IMR-90 (cell line): ENCODE measurements at regions not wholly inside any gene's neighbourhood (a gene's known extent, or its start where the extent isn't known, plus 50 kb on each side); places are given as distances from the start of the nearest gene placed in this dataset.

Experiments
- ATAC-seq: fragments of 200-7000 bp; cut with Tn5 transposase; 2 replicates; pipeline ENCODE4 v1.9.1; 2020; ENCODE audit warnings: low read depth, mild to moderate bottlenecking, moderate library complexity
- BruUV-seq: library from RNA; stranded (reverse); fragments of 400-500 nt; replicated peaks from 2 replicates; lab custom pipeline; 2021; lab: Mats Ljungman, UMichigan
- CTCF ChIA-PET: fragments of 300-600 bp; formaldehyde crosslinking; extraction: SDS; loops from one replicate; lab custom pipeline; 2021; ENCODE audit warnings: antibody characterized with exemption; lab: Yijun Ruan, JAX
- POLR2A ChIA-PET: fragments of 300-600 bp; sonication (Branson Sonifier 250); formaldehyde crosslinking; loops from one replicate; lab custom pipeline; 2022; ENCODE audit warnings: antibody characterized with exemption; ENCODE audit not compliant: unreplicated experiment; lab: Charles Lee
- DNase-seq: peaks from one replicate; pipeline ENCODE4 v3.0.0; 2013
- H2AFZ ChIP-seq: replicated peaks from 2 replicates; pipeline ENCODE3; 2013; ENCODE audit warnings: low read length, mild to moderate bottlenecking; ENCODE audit not compliant: poor library complexity
- H2AK5ac ChIP-seq: 2 replicates; pipeline ENCODE4 v1.6.1; 2013; ENCODE audit warnings: low read depth, low read length, inconsistent platforms
- H2AK9ac ChIP-seq: replicated peaks from 2 replicates; pipeline ENCODE3; 2013; ENCODE audit warnings: mild to moderate bottlenecking, low read depth, low read length, moderate library complexity; ENCODE audit not compliant: poor library complexity
- H2BK120ac ChIP-seq: 2 replicates; pipeline ENCODE4 v1.6.1; 2013; ENCODE audit warnings: low read depth, low read length, inconsistent platforms
- H2BK15ac ChIP-seq: 3 replicates; pipeline ENCODE4 v1.6.1; 2013; ENCODE audit warnings: low read depth, low read length, inconsistent platforms
- H2BK20ac ChIP-seq: 2 replicates; pipeline ENCODE4 v1.6.1; 2013; ENCODE audit warnings: low read depth, mild to moderate bottlenecking, inconsistent platforms, low read length, moderate library complexity
- H2BK5ac ChIP-seq: 2 replicates; pipeline ENCODE4 v1.6.1; 2013; ENCODE audit warnings: mild to moderate bottlenecking, low read depth, low read length, inconsistent platforms; ENCODE audit not compliant: poor library complexity, severe bottlenecking
- H3K14ac ChIP-seq: replicated peaks from 2 replicates; pipeline ENCODE4 v1.6.1; 2013; ENCODE audit warnings: low read depth, low read length, inconsistent platforms
- H3K18ac ChIP-seq: 2 replicates; pipeline ENCODE4 v1.6.1; 2013; ENCODE audit warnings: low read depth, low read length, control low read depth
- H3K23ac ChIP-seq: 2 replicates; pipeline ENCODE4 v1.6.1; 2013; ENCODE audit warnings: low read depth, low read length, inconsistent platforms
- H3K27ac ChIP-seq: 2 replicates; pipeline ENCODE4 v1.5.1; 2013; ENCODE audit warnings: mild to moderate bottlenecking, control low read depth, low read length; ENCODE audit not compliant: insufficient read depth
- H3K27me3 ChIP-seq: 2 replicates; pipeline ENCODE4 v1.6.1; 2013; ENCODE audit warnings: low read length; ENCODE audit not compliant: control insufficient read depth, insufficient read depth
- H3K36me3 ChIP-seq: 2 replicates; pipeline ENCODE4 v1.6.1; 2013; ENCODE audit warnings: low read length, mixed read lengths; ENCODE audit not compliant: control insufficient read depth, insufficient read depth
- H3K4ac ChIP-seq: 2 replicates; pipeline ENCODE4 v1.6.1; 2013; ENCODE audit warnings: low read depth, low read length, inconsistent platforms
- H3K4me1 ChIP-seq: 2 replicates; pipeline ENCODE4 v1.6.1; 2013; ENCODE audit warnings: low read length, mixed read lengths; ENCODE audit not compliant: control insufficient read depth, insufficient read depth
- H3K4me2 ChIP-seq: 2 replicates; pipeline ENCODE4 v1.6.1; 2013; ENCODE audit warnings: low read depth, mild to moderate bottlenecking, control low read depth, low read length, moderate library complexity
- H3K4me3 ChIP-seq: 2 replicates; pipeline ENCODE4 v1.5.1; 2013; ENCODE audit warnings: low read depth, mild to moderate bottlenecking, control low read depth, low read length, moderate library complexity; ENCODE audit not compliant: insufficient read depth
- H3K56ac ChIP-seq: 2 replicates; pipeline ENCODE4 v1.6.1; 2013; ENCODE audit warnings: low read length, inconsistent platforms; ENCODE audit not compliant: insufficient read depth; ENCODE audit errors: extremely low read depth
- H3K79me1 ChIP-seq, 2 experiments: 2 replicates each; pipeline ENCODE4 v1.6.1; 2013; ENCODE audit warnings: low read length in 2 of 2, inconsistent platforms in 1 of 2, low read depth in 1 of 2
- H3K9ac ChIP-seq: 2 replicates; pipeline ENCODE4 v1.6.1; 2013; ENCODE audit warnings: low read depth, low read length, control low read depth
- H3K9me1 ChIP-seq: 2 replicates; pipeline ENCODE4 v1.6.1; 2013; ENCODE audit warnings: low read length, inconsistent platforms; ENCODE audit not compliant: insufficient read depth
- H3K9me3 ChIP-seq: 2 replicates; pipeline ENCODE4 v1.6.1; 2013; ENCODE audit warnings: low read length; ENCODE audit not compliant: control insufficient read depth, insufficient read depth
- H4K20me1 ChIP-seq: 2 replicates; pipeline ENCODE4 v1.6.1; 2013; ENCODE audit warnings: low read length, inconsistent platforms; ENCODE audit not compliant: insufficient read depth
- H4K5ac ChIP-seq: 2 replicates; pipeline ENCODE4 v1.6.1; 2013; ENCODE audit warnings: mild to moderate bottlenecking, low read depth, low read length, control low read depth
- H4K8ac ChIP-seq, 2 experiments: 2 replicates each; pipeline ENCODE4 v1.6.1; 2013; ENCODE audit warnings: low read depth in 2 of 2, low read length in 2 of 2, control low read depth in 1 of 2, inconsistent platforms in 1 of 2
- H4K91ac ChIP-seq: 2 replicates; pipeline ENCODE4 v1.6.1; 2013; ENCODE audit warnings: low read depth, low read length, inconsistent platforms; ENCODE audit not compliant: insufficient read depth
- FOS ChIP-seq: fragments of 150-350 bp; IDR thresholded peaks from 2 replicates; pipeline ENCODE4 v1.6.1; 2016; ENCODE audit warnings: low read depth, low read length
- MAFK ChIP-seq: IDR thresholded peaks from 2 replicates; pipeline ENCODE4 v1.6.1; 2012; ENCODE audit warnings: low read depth, low read length, improper control_type of control experiment
- MAZ ChIP-seq: IDR thresholded peaks from 2 replicates; pipeline ENCODE4 v1.6.1; 2012; ENCODE audit warnings: low read depth, mild to moderate bottlenecking, low read length, improper control_type of control experiment, moderate library complexity, borderline replicate concordance
- RAD21 ChIP-seq: IDR thresholded peaks from 2 replicates; pipeline ENCODE4 v1.6.1; 2012; ENCODE audit warnings: low read length, improper control_type of control experiment
- RCOR1 ChIP-seq: IDR thresholded peaks from 2 replicates; pipeline ENCODE4 v1.6.1; 2012; ENCODE audit warnings: mild to moderate bottlenecking, low read length, improper control_type of control experiment; ENCODE audit not compliant: insufficient replicate concordance
- RFX5 ChIP-seq: IDR thresholded peaks from 2 replicates; pipeline ENCODE4 v1.8.0; 2012; ENCODE audit warnings: low read depth, mild to moderate bottlenecking, low read length, moderate library complexity
- WGBS, 2 experiments: methylation state at CpG; one replicate each; pipeline versions ENCODE4 v1.1.5 to v1.1.7; 2013; ENCODE audit warnings: missing lambda C conversion rate in 2 of 2; ENCODE audit not compliant: insufficient read length in 1 of 2; ENCODE audit errors: extremely low coverage in 2 of 2; 5-methylcytosine and 5-hydroxymethylcytosine counted together
- dilution Hi-C: fragments of 300-500 bp; cut with HindIII; formaldehyde crosslinking; loops from one replicate; pipeline ENCODE4 v1.14.3; 2018; ENCODE audit warnings: low sequenced_read_pairs; ENCODE audit not compliant: unreplicated experiment
- in situ Hi-C: fragments of 300-500 bp; cut with MboI; formaldehyde crosslinking; loops from 3 replicates; pipeline ENCODE4 v1.14.3; 2019; ENCODE audit warnings: low sequenced_read_pairs, inconsistent platforms, mixed read lengths
- intact Hi-C: fragments of 100-400 bp; cut with micrococcal nuclease; formaldehyde crosslinking; loops from 2 replicates; pipeline ENCODE4 v1.10.0; 2022

DNA sequence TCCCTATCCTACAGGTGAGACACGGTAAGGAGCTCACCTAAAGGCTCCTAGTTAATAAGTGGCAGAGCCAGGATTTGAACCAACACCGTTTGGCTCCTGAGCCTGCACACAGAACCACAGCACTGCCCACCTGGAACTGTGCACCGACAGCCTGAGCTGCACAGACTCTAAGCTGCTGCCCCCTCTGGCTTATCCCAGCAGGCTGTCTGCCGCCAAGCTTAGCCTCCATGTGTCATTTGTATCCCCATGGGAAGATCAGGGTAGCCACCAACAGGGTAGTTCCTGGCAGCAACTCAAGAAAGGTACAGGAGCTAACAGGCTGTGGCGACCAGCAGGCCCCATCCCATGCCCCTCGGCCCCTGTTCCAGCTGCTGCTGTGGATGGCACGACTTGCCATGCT lies 135.7 kb downstream of the LRRC30 start:
- intact Hi-C loops, result no loop called here
- Histone ChIP-seq H3K18ac (no peak overlapping the region), H3K9ac (no peak overlapping the region), H3K36me3 (no peaks in the 10 kb centered on the region), H2BK120ac (no peak overlapping the region), H2AK5ac (no peak overlapping the region), H3K4me1 (no peaks in the 10 kb centered on the region), H3K9me1 (no peaks in the 10 kb centered on the region), H2AFZ (no peak overlapping the region), H3K56ac (no peak overlapping the region), H3K4ac (no peak overlapping the region), H3K4me3 (no peak overlapping the region), H2AK9ac (no peak overlapping the region), H3K27ac (no peak overlapping the region), H4K20me1 (no peaks in the 10 kb centered on the region), H4K5ac (no peak overlapping the region), H2BK15ac (no peak overlapping the region), H4K8ac (no peak overlapping the region), H2BK5ac (no peak overlapping the region), H3K23ac (no peak overlapping the region), H3K27me3 (no peaks in the 10 kb centered on the region), H2BK20ac (no peak overlapping the region), H3K9me3 (peaks cover 2% of the 10 kb centered on the region; the same call in 1 of the 2 replicates), H3K14ac (no peak overlapping the region), H4K91ac (no peak overlapping the region), H3K4me2 (no peak overlapping the region), H3K79me1 (no peaks in the 10 kb centered on the region)
- no peak for TF ChIP-seq MAZ
- TF ChIP-seq RAD21, result no peak
- no peak for TF ChIP-seq RFX5
- TF ChIP-seq RCOR1, result no peak
- TF ChIP-seq MAFK, result no peak
- TF ChIP-seq FOS, result no peak
- DNase-seq (no peak), ATAC-seq (no peak)
- dilution Hi-C loops, result no loop called here
- WGBS, 2 experiments, result 30% methylated on average over 5 of the region's 7 CpGs; no CpG with 5 or more reads in 1 of the 2 experiments
- in situ Hi-C loops, result no loop called here
- no TSS peak for BruUV-seq
- ChIA-PET POLR2A (no interaction called here), CTCF (no interaction called here)
